Nephron progenitor cell (in vitro differentiated cells): ENCODE measurements at regions not wholly inside any gene's neighbourhood (a gene's known extent, or its start where the extent isn't known, plus 50 kb on each side); places are given as distances from the start of the nearest gene placed in this dataset.

Experiments
- DNase-seq: peaks from one replicate; pipeline ENCODE4 v3.0.0; 2021
- H3K27ac Mint-ChIP-seq: 2 replicates; pipeline ENCODE4 v1.8.0; 2021; ENCODE audit warnings: mild to moderate bottlenecking, moderate library complexity, mixed read lengths
- H3K27me3 Mint-ChIP-seq: 2 replicates; pipeline ENCODE4 v1.8.0; 2021; ENCODE audit warnings: mild to moderate bottlenecking, low read depth, mixed read lengths; ENCODE audit not compliant: poor library complexity
- H3K36me3 Mint-ChIP-seq: 2 replicates; pipeline ENCODE4 v1.8.0; 2021; ENCODE audit warnings: low read depth, mixed read lengths
- H3K4me1 Mint-ChIP-seq: 2 replicates; pipeline ENCODE4 v1.8.0; 2021; ENCODE audit warnings: mixed read lengths
- H3K4me3 Mint-ChIP-seq: 2 replicates; pipeline ENCODE4 v1.8.0; 2021; ENCODE audit warnings: mild to moderate bottlenecking, moderate library complexity, mixed read lengths
- H3K9me3 Mint-ChIP-seq: 2 replicates; pipeline ENCODE4 v1.8.0; 2021; ENCODE audit warnings: mild to moderate bottlenecking, moderate library complexity, mixed read lengths
- TF ChIP-seq, protein P1 (sequence below): fragments of 200-600 bp; sonication (generic); IDR thresholded peaks from 2 replicates; pipeline ENCODE4 v1.5.0; 2021; ENCODE audit warnings: antibody characterized with exemption

DNA sequence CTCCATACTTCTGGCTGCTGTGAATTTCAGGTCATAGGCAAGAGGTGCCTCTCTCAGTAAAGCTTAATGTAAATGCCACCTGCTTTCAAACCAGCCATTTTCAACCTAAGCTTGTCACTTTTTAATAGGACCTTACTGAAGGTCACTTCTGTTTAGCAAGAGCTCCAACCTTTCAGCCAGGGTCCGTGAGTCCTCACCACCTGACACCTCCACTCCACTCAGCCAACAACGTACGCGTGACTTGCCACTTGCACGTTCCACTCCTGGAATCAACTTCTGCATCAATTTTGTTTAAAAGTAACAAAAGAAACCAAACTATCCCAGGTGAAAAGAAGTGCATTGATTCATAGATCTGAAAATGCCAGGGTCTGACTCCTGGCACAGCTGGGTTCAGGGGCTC, 114.4 kb downstream of the TRIM29 start:
- Mint-ChIP-seq H3K9me3 (no peaks in the 10 kb centered on the region), H3K36me3 (no peaks in the 10 kb centered on the region), H3K4me1 (peaks cover 49% of the 10 kb centered on the region), H3K27ac (no peak overlapping the region), H3K4me3 (no peak overlapping the region), H3K27me3 (peaks cover 3% of the 10 kb centered on the region)
- no peak for DNase-seq
- TF ChIP-seq, protein P1, sequence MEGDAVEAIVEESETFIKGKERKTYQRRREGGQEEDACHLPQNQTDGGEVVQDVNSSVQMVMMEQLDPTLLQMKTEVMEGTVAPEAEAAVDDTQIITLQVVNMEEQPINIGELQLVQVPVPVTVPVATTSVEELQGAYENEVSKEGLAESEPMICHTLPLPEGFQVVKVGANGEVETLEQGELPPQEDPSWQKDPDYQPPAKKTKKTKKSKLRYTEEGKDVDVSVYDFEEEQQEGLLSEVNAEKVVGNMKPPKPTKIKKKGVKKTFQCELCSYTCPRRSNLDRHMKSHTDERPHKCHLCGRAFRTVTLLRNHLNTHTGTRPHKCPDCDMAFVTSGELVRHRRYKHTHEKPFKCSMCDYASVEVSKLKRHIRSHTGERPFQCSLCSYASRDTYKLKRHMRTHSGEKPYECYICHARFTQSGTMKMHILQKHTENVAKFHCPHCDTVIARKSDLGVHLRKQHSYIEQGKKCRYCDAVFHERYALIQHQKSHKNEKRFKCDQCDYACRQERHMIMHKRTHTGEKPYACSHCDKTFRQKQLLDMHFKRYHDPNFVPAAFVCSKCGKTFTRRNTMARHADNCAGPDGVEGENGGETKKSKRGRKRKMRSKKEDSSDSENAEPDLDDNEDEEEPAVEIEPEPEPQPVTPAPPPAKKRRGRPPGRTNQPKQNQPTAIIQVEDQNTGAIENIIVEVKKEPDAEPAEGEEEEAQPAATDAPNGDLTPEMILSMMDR: no peak

DNA sequence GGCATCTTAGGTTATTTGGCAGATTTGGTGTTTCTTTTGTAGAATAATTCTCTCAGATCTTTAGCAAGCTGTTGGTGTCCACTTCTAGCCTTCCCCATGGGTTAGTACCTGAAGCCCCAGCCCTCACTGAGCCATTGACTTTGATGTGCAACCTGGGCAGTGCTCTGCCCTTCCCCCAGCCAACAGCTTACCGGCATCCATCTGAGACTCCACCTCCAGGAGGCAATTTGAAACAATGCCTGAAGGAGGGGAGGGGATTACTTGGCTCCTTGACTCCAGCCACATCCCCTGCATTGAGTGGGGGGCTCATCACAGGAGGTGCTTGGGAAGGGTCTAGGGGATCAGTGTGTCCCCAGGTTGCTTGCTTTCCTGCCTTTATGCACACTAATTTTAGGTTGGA, 114.8 kb downstream of the TRIM29 start:
- TF ChIP-seq, protein P1: no peak
- Mint-ChIP-seq H3K4me1 (peaks cover 45% of the 10 kb centered on the region), H3K4me3 (no peak overlapping the region), H3K36me3 (no peaks in the 10 kb centered on the region), H3K27me3 (peaks cover 3% of the 10 kb centered on the region), H3K27ac (peak overlapping the region; percentile 61), H3K9me3 (no peaks in the 10 kb centered on the region)
- DNase-seq: no peak

DNA sequence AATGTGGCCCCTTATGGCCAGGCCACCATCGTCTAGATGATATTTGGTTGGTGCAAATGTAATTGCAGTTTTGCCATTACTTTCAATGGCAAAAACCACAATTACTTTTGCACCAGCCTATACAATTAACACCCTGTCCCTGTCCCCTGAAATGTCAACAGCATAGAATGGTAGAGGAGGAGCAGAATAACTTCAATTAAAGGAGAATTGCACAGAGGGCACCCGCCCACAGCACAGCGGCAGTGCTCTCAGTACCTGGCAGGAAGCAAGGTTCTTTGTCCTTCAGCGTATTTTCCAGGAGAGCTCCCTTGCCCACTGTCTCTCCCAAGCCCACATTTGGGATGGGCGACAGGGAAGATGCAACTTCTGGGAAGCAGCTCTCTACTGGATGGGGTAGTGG, 115.3 kb downstream of the TRIM29 start:
- H3K9me3 Mint-ChIP-seq: no peaks in the 10 kb centered on the region
- peak overlapping the region; percentile 61 for H3K27ac Mint-ChIP-seq
- H3K4me1 Mint-ChIP-seq: peaks cover 47% of the 10 kb centered on the region
- no peak overlapping the region for H3K4me3 Mint-ChIP-seq
- TF ChIP-seq, protein P1: no peak
- H3K36me3 Mint-ChIP-seq: no peaks in the 10 kb centered on the region
- H3K27me3 Mint-ChIP-seq: peaks cover 8% of the 10 kb centered on the region
- DNase-seq: no peak

DNA sequence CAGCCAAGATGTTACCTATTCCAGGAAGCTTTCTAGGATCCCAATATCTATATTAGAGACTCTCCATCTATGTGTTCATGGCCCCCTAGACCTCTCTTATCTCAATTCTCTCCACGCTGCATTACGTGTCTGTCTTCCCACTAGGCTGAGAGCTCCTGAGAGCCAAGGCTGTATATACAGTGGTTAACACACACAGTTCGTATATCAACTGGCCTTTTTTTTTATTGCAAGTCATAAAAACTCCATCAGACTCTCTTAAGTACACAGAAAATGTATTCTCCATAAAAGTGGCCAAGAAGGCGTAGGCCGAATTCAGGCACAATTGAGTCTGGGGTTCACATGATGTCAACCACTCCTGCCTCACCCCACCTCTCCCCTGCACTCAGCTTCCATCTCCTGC, 115.9 kb downstream of the TRIM29 start:
- DNase-seq: no peak
- Mint-ChIP-seq H3K9me3 (no peaks in the 10 kb centered on the region), H3K27me3 (peaks cover 9% of the 10 kb centered on the region), H3K4me1 (peaks cover 52% of the 10 kb centered on the region), H3K27ac (no peak overlapping the region), H3K4me3 (no peak overlapping the region), H3K36me3 (no peaks in the 10 kb centered on the region)
- TF ChIP-seq, protein P1: no peak

DNA sequence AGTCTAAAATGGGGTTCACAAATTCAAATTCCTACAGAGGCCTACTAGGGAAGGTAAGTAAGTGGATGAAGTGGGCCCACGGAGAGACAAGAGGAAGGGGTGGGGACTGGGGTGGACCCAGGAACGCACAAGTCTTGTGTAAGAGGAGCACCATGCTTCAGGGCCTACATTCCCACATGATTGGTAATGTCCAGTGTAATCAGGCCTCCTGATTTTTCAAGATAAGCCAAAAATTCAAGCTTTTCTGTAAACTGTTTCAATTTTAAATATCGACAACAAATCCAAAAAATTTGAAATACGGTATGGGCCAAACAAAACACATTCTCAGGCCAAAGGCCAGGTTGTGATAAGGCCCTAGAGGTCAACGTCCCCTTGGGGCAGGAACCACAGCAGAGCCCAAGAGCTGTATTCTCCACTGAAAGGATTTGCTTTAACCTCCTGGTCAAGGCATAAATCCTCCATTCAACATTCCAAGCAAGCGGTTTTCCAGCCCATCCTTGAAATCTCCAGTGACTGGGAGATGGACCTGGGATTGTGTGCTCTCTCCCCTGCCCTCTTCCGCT, 116.4 kb downstream of the TRIM29 start:
- no peak overlapping the region for H3K27ac Mint-ChIP-seq
- TF ChIP-seq, protein P1: no peak
- H3K27me3 Mint-ChIP-seq: peaks cover 10% of the 10 kb centered on the region
- peaks cover 52% of the 10 kb centered on the region for H3K4me1 Mint-ChIP-seq
- H3K36me3 Mint-ChIP-seq: no peaks in the 10 kb centered on the region
- DNase-seq: no peak
- no peak overlapping the region for H3K4me3 Mint-ChIP-seq
- no peaks in the 10 kb centered on the region for H3K9me3 Mint-ChIP-seq

DNA sequence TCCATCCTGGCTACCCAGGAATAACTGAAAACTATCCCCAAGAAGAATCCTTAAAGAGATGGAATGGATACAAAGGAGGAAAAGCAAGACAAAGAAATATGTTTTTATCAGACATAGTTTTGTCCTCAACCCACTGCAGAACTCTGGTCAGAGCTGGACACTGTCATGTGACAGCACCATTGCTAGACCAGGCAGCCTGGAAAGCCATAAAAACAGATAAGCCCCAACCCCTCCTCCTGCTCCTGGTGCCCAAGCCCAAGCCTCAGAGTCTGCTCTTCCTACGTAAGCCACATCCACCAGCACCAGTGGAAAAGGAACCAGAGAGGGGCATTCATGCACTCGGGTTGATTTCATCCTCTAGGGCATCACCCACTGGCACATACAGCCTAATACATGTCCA, 116.9 kb downstream of the TRIM29 start:
- Mint-ChIP-seq H3K9me3 (no peaks in the 10 kb centered on the region), H3K36me3 (no peaks in the 10 kb centered on the region), H3K4me1 (peaks cover 52% of the 10 kb centered on the region), H3K27me3 (peaks cover 15% of the 10 kb centered on the region), H3K27ac (peak overlapping the region; percentile 58), H3K4me3 (no peak overlapping the region)
- no peak for DNase-seq
- TF ChIP-seq, protein P1: no peak
